Heart right ventricle (tissue), 16 donors: ENCODE measurements at regions not wholly inside any gene's neighbourhood (a gene's known extent, or its start where the extent isn't known, plus 50 kb on each side); places are given as distances from the start of the nearest gene placed in this dataset.

Experiments
- ATAC-seq, 8 donors: fragments of 200-7000 bp; cut with Tn5 transposase; one replicate each; pipeline ENCODE4 v1.9.1; 2020; ENCODE audit warnings: mild to moderate bottlenecking in 8 of 8, moderate library complexity in 8 of 8, moderate number of reproducible peaks in 1 of 8
- DNase-seq, 2 donors: peaks; one replicate each; pipeline ENCODE4 v3.0.0-alpha.2; 2020
- H3K27ac ChIP-seq, 10 donors: fragments of 200-600 bp; sonication (generic) in 2 of 10; one replicate each; pipeline versions ENCODE4 v1.5.0 to v1.8.0; 2020 to 2022; ENCODE audit warnings: mild to moderate bottlenecking in 3 of 10
- H3K27me3 ChIP-seq, 7 donors: fragments of 200-600 bp; one replicate each; pipeline ENCODE4 v1.8.0; 2021 to 2022; ENCODE audit warnings: mild to moderate bottlenecking in 2 of 7
- H3K36me3 ChIP-seq, 9 donors: fragments of 200-600 bp; sonication (generic) in 1 of 9; one replicate each; pipeline versions ENCODE4 v1.5.0 to v1.8.0; 2020 to 2022; ENCODE audit warnings: mild to moderate bottlenecking in 2 of 9
- H3K4me1 ChIP-seq, 9 donors: fragments of 200-600 bp; sonication (generic) in 1 of 9; one replicate each; pipeline versions ENCODE4 v1.5.0 to v1.8.0; 2020 to 2022; ENCODE audit warnings: mild to moderate bottlenecking in 4 of 9
- H3K4me3 ChIP-seq, 10 donors: fragments of 200-600 bp; sonication (generic) in 2 of 10; one replicate each; pipeline versions ENCODE4 v1.5.0 to v1.8.0; 2020 to 2022; ENCODE audit warnings: mild to moderate bottlenecking in 7 of 10, moderate library complexity in 2 of 10
- H3K9me3 ChIP-seq, 11 donors: fragments of 200-600 bp in 10 of 11; sonication (generic) in 2 of 11; one replicate each; pipeline versions ENCODE4 v1.5.0 to v1.8.0; 2013 to 2022; ENCODE audit warnings: mild to moderate bottlenecking in 2 of 11, control low read depth in 1 of 11, moderate library complexity in 1 of 11
- WGBS, 2 donors: extraction: QIAGEN DNeasy Blood & Tissue Kit; methylation state at CpG; one replicate each; pipeline ENCODE4 v1.1.7; 2013; ENCODE audit warnings: inconsistent platforms in 1 of 2; 5-methylcytosine and 5-hydroxymethylcytosine counted together
- intact Hi-C, 10 donors: fragments of 100-400 bp; cut with DNase I; formaldehyde crosslinking; loops; one replicate each; pipeline versions ENCODE4 v1.11.1 to v1.14.2; 2022
- TF ChIP-seq, protein P1 (sequence below), 9 donors: fragments of 200-600 bp; sonication (generic) in 2 of 9; IDR thresholded peaks; one replicate each; pipeline versions ENCODE4 v1.5.0 to v1.8.0; 2021 to 2022; ENCODE audit warnings: antibody characterized with exemption in 9 of 9, mild to moderate bottlenecking in 5 of 9, moderate library complexity in 1 of 9
- donor health status: Arrhythmogenic right ventricular cardiomyopathy.
- donor health status: ischemic (EF 13 %, LVEDD 7.1; RV severe dilation, severe dysfunction).
- donor health status: healthy with polysubstance abuse.
- donor health status: DM: no; HTN: yes; CAD: no.
- donor health status: DM: no; HTN: no; CAD: no.
- donor health status: ischemic (EF 25% LVEDD 6.9; RV normal size, moderate dysfunction).
- donor health status: ischemic (EF 25% LVEDD 5.7; RV mildly dilated, moderate dysfunction).
- donor health status: healthy.
- donor health status: DM: yes; HTN: yes; CAD: no.
- donor health status: Ischemic cardiomyopathy.
- donor health status: ischemic (EF 35%, LVEDD 5.7; RV mildly dilated, moderate dysfunction).
- donor health status: nonischemic (EF 11% LVEDD 7.7; RV severe dilation, severe dysfunction).
- donor health status: DM: yes; HTN: yes; CAD: no.
- donor health status: PGD.
- donor health status: ischemic (EF 29% LVEDD 5.4; RV normal size, mild dysfunction).
- donor health status: nonischemic (EF 23%, LVEDD 6.1; RV moderate dilation, normal function).

DNA sequence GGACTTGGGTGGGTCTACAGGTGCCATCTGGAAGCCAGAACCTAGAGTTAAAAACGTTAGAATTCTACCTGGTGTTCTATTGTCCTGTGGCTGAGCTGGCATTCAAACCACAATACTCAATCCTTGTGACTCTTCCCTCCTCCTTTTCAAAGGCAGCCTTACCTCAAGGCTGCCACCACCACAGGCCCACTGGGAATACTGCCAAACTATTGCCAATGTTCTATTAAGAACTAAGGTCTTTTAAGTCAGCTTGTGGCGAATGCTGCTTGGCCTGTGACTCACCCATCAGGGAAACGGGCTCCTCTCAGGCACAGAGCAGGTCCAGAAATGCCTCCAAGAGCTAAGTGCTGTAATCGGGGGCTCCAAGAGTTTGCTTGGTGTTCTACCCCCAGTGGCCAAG, 1008.4 kb downstream of the JRKL start:
- Histone ChIP-seq H3K27ac (no peak overlapping the region), H3K36me3 (no peaks in the 10 kb centered on the region), H3K4me3 (no peak overlapping the region), H3K27me3 (no peaks in the 10 kb centered on the region), H3K4me1 (no peaks in the 10 kb centered on the region), H3K9me3 (peaks cover 0 to 14% (median 0%) of the 10 kb centered on the region in 11 donors)
- TF ChIP-seq, protein P1, sequence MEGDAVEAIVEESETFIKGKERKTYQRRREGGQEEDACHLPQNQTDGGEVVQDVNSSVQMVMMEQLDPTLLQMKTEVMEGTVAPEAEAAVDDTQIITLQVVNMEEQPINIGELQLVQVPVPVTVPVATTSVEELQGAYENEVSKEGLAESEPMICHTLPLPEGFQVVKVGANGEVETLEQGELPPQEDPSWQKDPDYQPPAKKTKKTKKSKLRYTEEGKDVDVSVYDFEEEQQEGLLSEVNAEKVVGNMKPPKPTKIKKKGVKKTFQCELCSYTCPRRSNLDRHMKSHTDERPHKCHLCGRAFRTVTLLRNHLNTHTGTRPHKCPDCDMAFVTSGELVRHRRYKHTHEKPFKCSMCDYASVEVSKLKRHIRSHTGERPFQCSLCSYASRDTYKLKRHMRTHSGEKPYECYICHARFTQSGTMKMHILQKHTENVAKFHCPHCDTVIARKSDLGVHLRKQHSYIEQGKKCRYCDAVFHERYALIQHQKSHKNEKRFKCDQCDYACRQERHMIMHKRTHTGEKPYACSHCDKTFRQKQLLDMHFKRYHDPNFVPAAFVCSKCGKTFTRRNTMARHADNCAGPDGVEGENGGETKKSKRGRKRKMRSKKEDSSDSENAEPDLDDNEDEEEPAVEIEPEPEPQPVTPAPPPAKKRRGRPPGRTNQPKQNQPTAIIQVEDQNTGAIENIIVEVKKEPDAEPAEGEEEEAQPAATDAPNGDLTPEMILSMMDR (IDR thresholded peaks at IDR 0.05), result no peak
- intact Hi-C loops, result no loop called here
- DNase-seq (no peak), ATAC-seq (no peak)
- 76 to 86% methylated on average over 4 of the region's 4 CpGs for WGBS, 2 donors

DNA sequence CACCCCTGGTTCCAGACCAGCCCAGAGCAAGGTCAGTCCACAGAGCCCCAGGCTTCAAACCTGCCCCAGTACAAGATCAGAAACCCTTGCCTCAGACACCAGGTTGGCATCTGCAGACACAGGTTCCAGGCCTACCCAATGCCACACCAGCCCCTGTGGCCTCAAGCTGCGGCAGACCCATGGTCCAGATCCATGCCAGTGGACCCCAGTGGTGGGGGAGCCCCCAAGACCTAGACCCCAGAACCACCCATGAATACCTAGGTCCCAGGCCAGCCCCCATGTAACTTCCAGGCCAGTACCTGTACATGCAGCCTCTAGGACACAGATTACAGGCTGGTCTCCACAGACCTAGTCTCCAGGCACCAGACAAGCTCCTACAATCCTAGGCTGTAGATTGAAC, 1019.3 kb downstream of the JRKL start:
- no peaks in the 10 kb centered on the region for H3K27me3 ChIP-seq
- intact Hi-C loops, result no loop called here
- H3K27ac ChIP-seq, result no peak overlapping the region
- no peak for DNase-seq
- TF ChIP-seq, protein P1 (IDR thresholded peaks at IDR 0.05), result no peak
- no peak for ATAC-seq
- no peaks in the 10 kb centered on the region for H3K36me3 ChIP-seq
- WGBS, 2 donors, result 86 to 88% methylated on average over 1 of the region's 1 CpG
- H3K4me3 ChIP-seq, result no peak overlapping the region
- peaks cover 0 to 37% (median 20%) of the 10 kb centered on the region in 11 donors for H3K9me3 ChIP-seq
- no peaks in the 10 kb centered on the region for H3K4me1 ChIP-seq

DNA sequence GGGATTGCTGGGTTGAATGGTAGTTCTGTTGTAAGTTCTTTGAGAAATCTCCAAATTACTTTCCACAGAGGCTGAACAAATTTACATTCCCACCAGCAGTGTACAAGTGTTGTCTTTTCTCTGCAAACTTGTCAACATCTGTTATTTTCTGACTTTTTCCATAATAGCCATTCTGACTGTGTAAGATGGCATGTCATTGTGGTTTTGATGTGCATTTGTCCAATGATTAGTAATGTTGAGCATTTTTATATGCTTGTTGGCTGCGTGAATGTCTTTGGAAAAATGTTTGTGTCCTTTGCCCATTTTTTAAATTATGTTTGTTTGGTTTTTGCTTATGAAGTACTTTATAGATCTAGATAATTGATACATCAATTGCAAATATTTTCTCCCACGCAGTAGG, 1025.0 kb downstream of the JRKL start:
- Histone ChIP-seq H3K4me3 (no peak overlapping the region), H3K27me3 (no peaks in the 10 kb centered on the region), H3K9me3 (peaks cover 0 to 27% (median 13%) of the 10 kb centered on the region in 11 donors), H3K4me1 (no peaks in the 10 kb centered on the region), H3K27ac (no peak overlapping the region), H3K36me3 (no peaks in the 10 kb centered on the region)
- 66 to 68% methylated on average over 2 of the region's 2 CpGs for WGBS, 2 donors
- DNase-seq, result no peak
- no peak for ATAC-seq
- intact Hi-C loops, result no loop called here
- TF ChIP-seq, protein P1 (IDR thresholded peaks at IDR 0.05), result no peak

DNA sequence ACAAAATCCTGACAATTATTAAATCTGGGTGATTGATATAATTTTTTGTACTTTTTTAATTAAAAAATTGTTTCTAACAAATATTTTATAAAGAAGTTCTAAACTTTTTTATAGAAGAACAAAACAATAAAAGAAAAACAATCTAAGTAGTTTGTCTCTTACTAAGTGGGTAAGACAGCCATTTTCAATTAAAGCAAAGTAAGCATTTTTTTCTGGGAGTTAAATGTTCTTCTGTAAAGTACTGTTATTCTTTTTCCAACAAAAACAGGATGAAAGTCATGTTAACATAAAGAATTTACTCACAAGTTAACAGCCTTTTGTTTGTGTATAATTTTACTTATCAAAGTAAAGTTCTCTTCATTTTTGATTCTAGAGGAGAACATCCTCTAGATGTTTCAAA, 1029.9 kb downstream of the JRKL start:
- H3K27ac ChIP-seq, result no peak overlapping the region
- TF ChIP-seq, protein P1 (IDR thresholded peaks at IDR 0.05), result no peak
- no peaks in the 10 kb centered on the region for H3K36me3 ChIP-seq
- ATAC-seq, result no peak
- peaks cover 0 to 10% (median 2%) of the 10 kb centered on the region in 11 donors for H3K9me3 ChIP-seq
- H3K4me3 ChIP-seq, result no peak overlapping the region
- DNase-seq, result no peak
- H3K4me1 ChIP-seq, result no peaks in the 10 kb centered on the region
- H3K27me3 ChIP-seq, result no peaks in the 10 kb centered on the region
- intact Hi-C loops, result no loop called here
